ENCODE measurements at regions not wholly inside any gene's neighbourhood (a gene's known extent, or its start where the extent isn't known, plus 50 kb on each side); places are given as distances from the start of the nearest gene placed in this dataset.

DNA sequence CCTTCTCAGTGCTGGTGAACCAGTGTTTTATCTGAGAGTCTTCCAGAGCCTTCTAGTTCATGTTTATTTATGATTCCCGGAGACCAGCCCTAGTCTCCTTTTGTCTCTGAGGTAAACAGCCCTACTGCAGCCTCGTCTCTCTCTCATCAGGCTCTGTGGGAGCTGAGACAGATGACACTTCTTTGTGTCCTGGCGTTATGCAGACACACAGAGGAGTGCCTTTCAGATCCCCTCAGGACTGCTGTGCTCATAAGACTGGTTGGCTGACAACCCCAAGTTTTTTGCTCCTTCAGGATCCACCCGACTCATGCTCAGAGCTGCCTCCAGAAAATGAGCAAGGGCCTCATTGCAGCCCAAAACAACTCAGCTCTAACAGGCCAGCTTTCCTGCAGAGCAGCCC lies 523.8 kb upstream of the SPHKAP start:
- TF ChIP-seq, protein P1, sequence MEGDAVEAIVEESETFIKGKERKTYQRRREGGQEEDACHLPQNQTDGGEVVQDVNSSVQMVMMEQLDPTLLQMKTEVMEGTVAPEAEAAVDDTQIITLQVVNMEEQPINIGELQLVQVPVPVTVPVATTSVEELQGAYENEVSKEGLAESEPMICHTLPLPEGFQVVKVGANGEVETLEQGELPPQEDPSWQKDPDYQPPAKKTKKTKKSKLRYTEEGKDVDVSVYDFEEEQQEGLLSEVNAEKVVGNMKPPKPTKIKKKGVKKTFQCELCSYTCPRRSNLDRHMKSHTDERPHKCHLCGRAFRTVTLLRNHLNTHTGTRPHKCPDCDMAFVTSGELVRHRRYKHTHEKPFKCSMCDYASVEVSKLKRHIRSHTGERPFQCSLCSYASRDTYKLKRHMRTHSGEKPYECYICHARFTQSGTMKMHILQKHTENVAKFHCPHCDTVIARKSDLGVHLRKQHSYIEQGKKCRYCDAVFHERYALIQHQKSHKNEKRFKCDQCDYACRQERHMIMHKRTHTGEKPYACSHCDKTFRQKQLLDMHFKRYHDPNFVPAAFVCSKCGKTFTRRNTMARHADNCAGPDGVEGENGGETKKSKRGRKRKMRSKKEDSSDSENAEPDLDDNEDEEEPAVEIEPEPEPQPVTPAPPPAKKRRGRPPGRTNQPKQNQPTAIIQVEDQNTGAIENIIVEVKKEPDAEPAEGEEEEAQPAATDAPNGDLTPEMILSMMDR (IDR thresholded peaks at IDR 0.05) = no peak
- TF ChIP-seq EP300 (IDR thresholded peaks at IDR 0.05) (no peak), POLR2AphosphoS5 (IDR thresholded peaks at IDR 0.05) (no peak), POLR2A (IDR thresholded peaks at IDR 0.05; ENCODE audit: low read depth) (no peak)
